ENCODE measurements at regions not wholly inside any gene's neighbourhood (a gene's known extent, or its start where the extent isn't known, plus 50 kb on each side); places are given as distances from the start of the nearest gene placed in this dataset.
"Not testable (repeated sequence)": the region's sequence is repeated elsewhere in the genome, so short reads cannot be mapped to it uniquely, and the experiment has no call there.

DNA sequence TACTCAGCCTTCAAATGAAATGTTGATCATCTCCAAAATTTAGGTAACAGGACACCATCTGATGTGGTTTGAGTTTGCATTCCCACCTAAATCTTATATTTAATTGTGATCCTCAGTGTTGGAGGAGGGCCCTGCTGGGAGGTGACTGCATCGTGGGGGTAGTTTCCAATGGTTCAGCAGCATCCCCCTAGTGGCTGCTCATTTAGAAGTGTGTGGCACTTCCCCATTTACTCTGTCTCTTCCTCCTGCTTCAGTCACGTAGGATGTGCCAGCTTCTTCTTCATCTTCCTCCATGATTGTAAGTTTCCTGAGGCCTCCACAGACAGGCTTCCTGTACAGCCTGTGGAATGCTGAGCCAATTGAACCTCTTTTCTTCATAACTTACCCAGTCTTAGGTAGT is 731.2 kb downstream of the USP25 start:
- H3K27ac Mint-ChIP-seq (ENCODE audit: unreplicated experiment) = no peak overlapping the region
- no peaks in the 10 kb centered on the region for H3K36me3 Mint-ChIP-seq (ENCODE audit: insufficient read depth, unreplicated experiment)
- CTCF ChIA-PET = no interaction called here
- TF ChIP-seq, protein P1, sequence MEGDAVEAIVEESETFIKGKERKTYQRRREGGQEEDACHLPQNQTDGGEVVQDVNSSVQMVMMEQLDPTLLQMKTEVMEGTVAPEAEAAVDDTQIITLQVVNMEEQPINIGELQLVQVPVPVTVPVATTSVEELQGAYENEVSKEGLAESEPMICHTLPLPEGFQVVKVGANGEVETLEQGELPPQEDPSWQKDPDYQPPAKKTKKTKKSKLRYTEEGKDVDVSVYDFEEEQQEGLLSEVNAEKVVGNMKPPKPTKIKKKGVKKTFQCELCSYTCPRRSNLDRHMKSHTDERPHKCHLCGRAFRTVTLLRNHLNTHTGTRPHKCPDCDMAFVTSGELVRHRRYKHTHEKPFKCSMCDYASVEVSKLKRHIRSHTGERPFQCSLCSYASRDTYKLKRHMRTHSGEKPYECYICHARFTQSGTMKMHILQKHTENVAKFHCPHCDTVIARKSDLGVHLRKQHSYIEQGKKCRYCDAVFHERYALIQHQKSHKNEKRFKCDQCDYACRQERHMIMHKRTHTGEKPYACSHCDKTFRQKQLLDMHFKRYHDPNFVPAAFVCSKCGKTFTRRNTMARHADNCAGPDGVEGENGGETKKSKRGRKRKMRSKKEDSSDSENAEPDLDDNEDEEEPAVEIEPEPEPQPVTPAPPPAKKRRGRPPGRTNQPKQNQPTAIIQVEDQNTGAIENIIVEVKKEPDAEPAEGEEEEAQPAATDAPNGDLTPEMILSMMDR (IDR thresholded peaks at IDR 0.05; ENCODE audit: unreplicated experiment) = no peak
- no peaks in the 10 kb centered on the region for H3K4me1 Mint-ChIP-seq (ENCODE audit: low read depth, unreplicated experiment)
- BruUV-seq (replicated peaks) = no TSS peak
- no peak for DNase-seq
- peaks cover 6% of the 10 kb centered on the region for H3K9me3 Mint-ChIP-seq (ENCODE audit: low read depth, unreplicated experiment)
- H3K4me3 Mint-ChIP-seq (ENCODE audit: low read depth, unreplicated experiment) = no peak overlapping the region
- intact Hi-C loops (cut with micrococcal nuclease; ENCODE audit: unreplicated experiment) = no loop called here
- H3K27me3 Mint-ChIP-seq (ENCODE audit: unreplicated experiment) = no peaks in the 10 kb centered on the region

DNA sequence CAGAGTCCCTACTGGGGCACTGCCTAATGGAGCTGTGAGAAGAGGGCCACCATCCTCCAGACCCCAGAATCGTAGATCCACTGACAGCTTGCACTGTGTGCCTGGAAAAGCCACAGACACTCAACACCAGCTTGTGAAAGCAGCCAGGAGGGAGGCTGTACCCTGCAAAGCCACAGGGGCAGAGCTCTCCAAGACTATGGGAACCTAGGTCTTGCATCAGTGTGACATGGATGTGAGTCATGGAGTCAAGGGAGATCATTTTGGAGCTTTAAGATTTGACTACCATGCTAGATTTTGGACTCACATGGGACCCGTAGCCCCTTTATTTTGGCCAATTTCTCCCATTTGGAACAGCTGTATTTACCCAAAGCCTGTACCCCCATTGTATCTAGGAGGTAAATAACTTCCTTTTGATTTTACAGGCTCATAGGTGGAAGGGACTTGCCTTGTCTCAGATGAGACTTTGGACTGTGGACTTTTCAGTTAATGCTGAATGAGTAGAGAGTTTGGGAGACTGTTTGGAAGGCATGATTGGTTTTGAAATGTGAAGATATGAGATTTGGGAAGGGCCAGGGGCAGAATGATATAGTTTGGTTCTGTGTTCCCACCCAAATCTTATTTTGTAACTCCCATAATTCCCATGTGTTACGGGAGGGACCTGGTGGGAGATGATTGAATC is 734.6 kb downstream of the USP25 start:
- intact Hi-C loops (cut with micrococcal nuclease; ENCODE audit: unreplicated experiment); DNase-seq; H3K4me3 Mint-ChIP-seq (ENCODE audit: low read depth, unreplicated experiment); CTCF ChIA-PET; H3K9me3 Mint-ChIP-seq (ENCODE audit: low read depth, unreplicated experiment); BruUV-seq (replicated peaks); H3K27me3 Mint-ChIP-seq (ENCODE audit: unreplicated experiment); H3K4me1 Mint-ChIP-seq (ENCODE audit: low read depth, unreplicated experiment); H3K36me3 Mint-ChIP-seq (ENCODE audit: insufficient read depth, unreplicated experiment); H3K27ac Mint-ChIP-seq (ENCODE audit: unreplicated experiment): not testable (repeated sequence)

DNA sequence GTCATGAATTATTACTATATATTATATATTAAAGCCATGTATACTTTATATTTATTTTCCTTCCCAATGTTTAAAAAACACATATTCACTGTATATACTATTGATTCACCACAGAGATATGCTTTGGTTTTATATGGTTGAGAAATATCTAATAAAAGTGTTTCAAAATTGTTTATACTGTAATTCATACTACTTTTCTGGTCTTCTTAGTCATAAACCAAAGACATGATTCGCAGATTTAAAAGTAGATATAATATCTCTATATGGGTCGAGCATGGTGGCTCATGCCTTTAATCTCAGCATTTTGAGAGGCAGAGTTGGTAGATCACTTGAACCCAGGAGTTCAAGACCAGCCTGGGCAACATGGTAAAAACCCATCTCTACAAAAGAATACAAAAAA is 738.4 kb downstream of the USP25 start:
- H3K27me3 Mint-ChIP-seq (ENCODE audit: unreplicated experiment) = no peaks in the 10 kb centered on the region
- CTCF ChIA-PET = no interaction called here
- H3K9me3 Mint-ChIP-seq (ENCODE audit: low read depth, unreplicated experiment) = peaks cover 3% of the 10 kb centered on the region
- BruUV-seq (replicated peaks) = no TSS peak
- TF ChIP-seq, protein P1 (IDR thresholded peaks at IDR 0.05; ENCODE audit: unreplicated experiment) = no peak
- no peaks in the 10 kb centered on the region for H3K4me1 Mint-ChIP-seq (ENCODE audit: low read depth, unreplicated experiment)
- H3K36me3 Mint-ChIP-seq (ENCODE audit: insufficient read depth, unreplicated experiment) = no peaks in the 10 kb centered on the region
- no peak overlapping the region for H3K27ac Mint-ChIP-seq (ENCODE audit: unreplicated experiment)
- H3K4me3 Mint-ChIP-seq (ENCODE audit: low read depth, unreplicated experiment) = no peak overlapping the region
- no peak for DNase-seq
- intact Hi-C loops (cut with micrococcal nuclease; ENCODE audit: unreplicated experiment) = no loop called here

DNA sequence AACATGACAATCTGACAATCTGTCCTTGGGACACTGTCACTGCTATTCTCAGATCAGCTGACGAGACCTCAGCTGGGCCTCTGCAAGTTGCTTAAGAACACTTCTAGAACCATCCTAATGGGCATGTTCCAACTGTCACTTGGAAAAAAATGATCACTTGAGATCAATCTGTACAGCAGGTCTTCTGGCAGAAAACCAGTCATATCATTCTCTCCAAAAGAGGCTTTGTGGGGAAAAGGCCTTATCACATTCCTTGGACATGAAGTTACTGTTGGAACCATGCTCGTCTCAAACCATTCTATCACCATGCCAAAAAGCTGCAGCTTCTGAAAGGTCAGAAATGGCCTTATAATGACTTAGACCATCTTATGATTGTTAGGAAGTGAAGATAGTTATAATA is 744.2 kb downstream of the USP25 start:
- CTCF ChIA-PET = no interaction called here
- Mint-ChIP-seq H3K4me3 (ENCODE audit: low read depth, unreplicated experiment) (no peak overlapping the region), H3K9me3 (ENCODE audit: low read depth, unreplicated experiment) (peaks cover 2% of the 10 kb centered on the region), H3K4me1 (ENCODE audit: low read depth, unreplicated experiment) (no peaks in the 10 kb centered on the region), H3K36me3 (ENCODE audit: insufficient read depth, unreplicated experiment) (no peaks in the 10 kb centered on the region), H3K27ac (ENCODE audit: unreplicated experiment) (no peak overlapping the region), H3K27me3 (ENCODE audit: unreplicated experiment) (no peaks in the 10 kb centered on the region)
- no peak for DNase-seq
- TF ChIP-seq, protein P1 (IDR thresholded peaks at IDR 0.05; ENCODE audit: unreplicated experiment) = no peak
- intact Hi-C loops (cut with micrococcal nuclease; ENCODE audit: unreplicated experiment) = no loop called here
- BruUV-seq (replicated peaks) = no TSS peak

DNA sequence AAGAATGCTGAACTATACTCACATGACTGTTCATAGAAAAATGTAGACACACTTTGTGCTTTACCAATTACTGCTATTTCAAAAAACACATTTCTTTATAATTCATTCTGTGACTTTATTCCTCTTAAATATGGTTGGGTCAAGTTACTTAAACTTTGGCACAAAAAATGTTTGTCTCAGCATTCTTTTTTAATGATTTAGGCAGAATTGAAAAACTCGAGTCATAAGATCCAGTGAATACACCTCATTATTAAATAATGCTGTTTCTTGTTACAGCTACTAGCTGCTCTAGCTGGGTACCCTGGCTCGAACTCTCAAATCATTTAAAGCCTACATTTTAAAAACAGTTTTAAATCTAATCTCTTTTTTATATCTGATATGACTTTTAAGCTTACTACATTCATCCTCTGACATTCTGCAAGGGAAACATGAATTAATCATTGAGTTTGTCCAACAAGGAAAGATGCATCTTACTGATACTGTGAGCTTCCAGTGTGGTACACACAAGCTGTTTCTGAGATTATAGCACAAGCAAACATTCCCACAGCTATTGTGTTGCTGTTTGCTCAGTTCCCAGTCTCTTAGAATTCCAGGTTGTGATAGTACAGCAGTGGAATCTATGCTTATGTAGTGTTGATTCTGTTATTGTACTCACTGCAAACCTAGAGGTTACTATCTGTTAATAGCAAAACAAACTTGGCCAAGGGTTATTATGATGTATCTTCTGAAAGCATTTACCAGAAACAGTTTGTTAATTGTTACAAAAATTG is 746.5 kb downstream of the USP25 start:
- no peaks in the 10 kb centered on the region for H3K36me3 Mint-ChIP-seq (ENCODE audit: insufficient read depth, unreplicated experiment)
- no peak overlapping the region for H3K27ac Mint-ChIP-seq (ENCODE audit: unreplicated experiment)
- no peaks in the 10 kb centered on the region for H3K27me3 Mint-ChIP-seq (ENCODE audit: unreplicated experiment)
- no peaks in the 10 kb centered on the region for H3K4me1 Mint-ChIP-seq (ENCODE audit: low read depth, unreplicated experiment)
- no TSS peak for BruUV-seq (replicated peaks)
- CTCF ChIA-PET = no interaction called here
- intact Hi-C loops (cut with micrococcal nuclease; ENCODE audit: unreplicated experiment) = no loop called here
- TF ChIP-seq, protein P1 (IDR thresholded peaks at IDR 0.05; ENCODE audit: unreplicated experiment) = no peak
- peaks cover 6% of the 10 kb centered on the region for H3K9me3 Mint-ChIP-seq (ENCODE audit: low read depth, unreplicated experiment)
- H3K4me3 Mint-ChIP-seq (ENCODE audit: low read depth, unreplicated experiment) = no peak overlapping the region
- no peak for DNase-seq
